ENCODE measurements at regions not wholly inside any gene's neighbourhood (a gene's known extent, or its start where the extent isn't known, plus 50 kb on each side); places are given as distances from the start of the nearest gene placed in this dataset.
"Not testable (repeated sequence)": the region's sequence is repeated elsewhere in the genome, so short reads cannot be mapped to it uniquely, and the experiment has no call there.

DNA sequence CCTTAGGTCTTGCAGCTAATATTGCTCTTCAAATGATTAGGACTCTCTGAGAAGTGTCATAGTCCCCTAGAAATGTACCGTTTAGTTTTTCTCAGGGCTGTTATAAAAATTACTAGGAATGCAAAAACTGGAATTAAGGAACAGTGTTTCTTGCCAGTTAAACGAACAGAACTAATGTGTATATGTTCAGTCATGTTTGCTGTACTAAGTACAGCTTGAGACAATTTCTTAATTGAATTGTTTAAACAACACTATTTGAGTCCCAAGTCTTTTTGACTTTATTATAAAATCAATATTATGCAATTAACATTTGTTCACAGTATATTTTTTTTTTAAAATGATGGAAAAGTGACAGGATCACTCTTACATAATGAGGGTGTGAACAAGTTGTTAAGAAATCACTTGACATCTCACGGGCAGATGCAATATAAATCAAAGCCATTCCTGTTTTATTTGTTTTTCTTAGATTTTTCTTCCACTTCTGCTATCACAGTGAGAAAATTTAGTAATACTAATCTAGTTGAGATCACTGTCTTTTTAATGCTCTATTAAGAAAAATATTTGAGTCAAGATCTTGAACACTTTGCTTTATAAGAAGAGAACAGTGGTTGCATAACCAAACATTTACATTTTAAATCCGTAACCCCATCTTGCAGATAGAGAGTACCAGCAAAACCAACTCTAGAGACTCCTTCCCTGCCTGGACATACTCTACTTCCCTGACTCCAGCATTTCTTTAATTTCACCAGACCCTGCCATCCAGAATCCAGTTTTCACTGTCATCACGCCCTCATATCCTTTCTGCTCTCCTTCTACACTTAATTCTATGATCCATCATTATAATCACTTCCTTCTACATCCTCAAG lies 140.7 kb upstream of the KITLG start:
- DNase-seq (ENCODE audit: low read depth in 2 of 2): no peak

DNA sequence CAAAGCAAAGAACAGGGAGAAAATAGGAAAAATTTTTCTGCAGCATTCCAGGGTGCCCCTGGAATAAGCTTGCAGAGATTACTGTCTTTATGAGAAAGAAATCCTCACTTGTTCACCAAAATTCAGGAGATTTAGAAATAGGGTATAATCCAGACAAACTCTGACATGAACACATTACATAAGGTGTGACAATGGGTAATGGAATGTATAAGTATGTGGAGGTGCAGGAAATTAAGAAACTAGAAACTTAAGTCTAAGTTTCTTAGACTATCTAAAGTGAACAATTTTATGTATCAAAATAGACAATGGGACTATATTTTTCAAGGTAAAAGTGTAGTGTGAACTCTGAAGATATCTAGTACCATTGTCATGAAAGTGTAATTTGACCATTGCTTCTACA lies 140.0 kb upstream of the KITLG start:
- DNase-seq (ENCODE audit: low read depth in 2 of 2): no peak

GRCh38 chr12:88717188-88717587 lies 136.9 kb upstream of the KITLG start:
- DNase-seq (ENCODE audit: low read depth in 2 of 2): no peak

- DNase-seq (ENCODE audit: low read depth in 2 of 2): no peak
These were observed 136.0 kb upstream of the KITLG start for GRCh38 chr12:88716240-88716639.

- peak; percentile 3 to 34 for DNase-seq (ENCODE audit: low read depth in 2 of 2)
These were observed 135.4 kb upstream of the KITLG start for GRCh38 chr12:88715673-88716072.

DNA sequence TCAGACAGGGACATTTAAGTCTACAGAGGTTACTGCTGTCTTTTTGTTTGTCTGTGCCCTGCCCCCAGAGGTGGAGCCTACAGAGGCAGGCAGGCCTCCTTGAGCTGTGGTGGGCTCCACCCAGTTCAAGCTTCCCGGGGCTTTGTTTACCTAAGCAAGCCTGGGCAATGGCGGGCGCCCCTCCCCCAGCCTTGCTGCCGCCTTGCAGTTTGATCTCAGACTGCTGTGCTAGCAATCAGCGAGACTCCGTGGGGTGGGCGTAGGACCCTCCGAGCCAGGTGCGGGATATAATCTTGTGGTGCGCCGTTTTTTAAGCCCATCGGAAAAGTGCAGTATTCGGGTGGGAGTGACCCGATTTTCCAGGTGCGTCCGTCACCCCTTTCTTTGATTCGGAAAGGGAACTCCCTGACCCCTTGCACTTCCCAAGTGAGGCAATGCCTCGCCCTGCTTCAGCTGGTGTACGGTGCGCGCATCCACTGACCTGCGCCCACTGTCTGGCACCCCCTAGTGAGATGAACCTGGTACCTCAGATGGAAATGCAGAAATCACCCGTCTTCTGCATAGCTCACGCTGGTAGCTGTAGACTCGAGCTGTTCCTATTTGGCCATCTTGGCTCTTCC lies 134.1 kb upstream of the KITLG start:
- not testable (repeated sequence) for DNase-seq (ENCODE audit: low read depth in 2 of 2)

DNA sequence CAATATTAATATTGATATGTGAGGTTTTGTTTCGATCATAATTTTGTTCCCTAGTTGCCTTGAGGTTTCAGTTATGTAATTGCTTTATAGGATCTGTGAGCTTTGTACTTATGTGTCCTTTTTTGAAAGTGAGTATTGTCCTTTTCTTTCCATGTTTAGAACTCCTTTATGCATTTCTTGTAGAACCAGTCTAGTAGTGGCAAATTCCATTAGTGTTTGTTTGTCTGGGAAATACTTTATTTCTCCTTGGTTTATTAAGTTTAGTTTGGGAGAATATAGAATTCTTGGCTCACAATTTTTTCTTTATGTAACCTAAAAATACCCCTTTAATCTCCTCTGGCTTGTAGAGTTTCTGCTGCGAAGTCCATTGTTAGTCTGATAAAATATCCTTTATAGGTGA lies 127.5 kb upstream of the KITLG start:
- DNase-seq (ENCODE audit: low read depth in 2 of 2): no peak

- peak in 1 of 2 donors; percentile 11 for DNase-seq (ENCODE audit: low read depth in 2 of 2)
These were observed 126.0 kb upstream of the KITLG start for GRCh38 chr12:88706286-88706685.

GRCh38 chr12:88703790-88704189 lies 123.5 kb upstream of the KITLG start:
- DNase-seq (ENCODE audit: low read depth in 2 of 2): no peak

DNA sequence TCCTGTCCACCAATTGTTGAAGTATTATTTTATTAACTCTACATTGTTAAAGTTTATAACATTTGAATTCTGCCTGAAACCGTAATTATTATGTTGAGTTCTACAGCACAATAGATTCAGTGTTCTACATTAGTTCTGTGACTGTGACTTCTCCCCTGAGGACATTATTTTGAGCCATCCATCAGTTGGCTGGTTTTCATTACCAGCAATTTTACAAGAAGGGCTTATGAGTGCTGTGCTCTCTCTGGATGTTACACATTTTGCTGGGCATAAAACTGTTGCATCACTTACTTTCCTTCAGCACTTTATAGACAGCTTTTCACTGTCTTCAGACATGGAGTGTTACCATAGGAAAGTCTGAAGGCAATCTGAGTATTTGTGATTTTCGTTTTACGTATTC lies 118.2 kb upstream of the KITLG start:
- no peak for DNase-seq (ENCODE audit: low read depth in 2 of 2)

DNA sequence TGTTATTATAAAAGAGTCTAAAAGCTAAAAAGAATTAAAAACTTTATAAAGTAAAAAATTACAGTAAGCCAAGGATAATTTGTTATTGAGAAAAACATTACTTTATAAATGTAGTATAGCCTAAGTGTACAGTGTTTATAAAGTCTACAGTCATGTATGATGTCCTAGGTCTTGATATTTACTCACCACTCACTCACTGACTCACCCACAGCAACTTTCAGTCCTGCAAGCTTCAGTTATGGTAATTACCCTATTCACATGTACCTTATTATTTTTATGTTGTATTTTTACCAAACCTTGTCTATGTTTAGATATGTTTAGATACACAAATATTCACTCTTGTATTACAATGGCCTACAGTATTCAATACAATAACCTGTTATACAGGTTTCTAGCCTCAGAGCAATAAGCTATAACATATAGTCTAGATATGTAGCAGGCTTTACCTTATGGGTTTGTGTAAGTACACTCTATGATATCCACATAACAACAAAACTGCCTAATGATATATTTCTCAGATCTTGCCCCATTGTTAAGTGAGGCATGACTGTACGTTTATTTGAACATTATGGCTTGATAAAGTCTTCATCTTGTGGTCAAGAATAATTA lies 113.7 kb upstream of the KITLG start:
- DNase-seq (ENCODE audit: low read depth in 2 of 2): no peak

DNA sequence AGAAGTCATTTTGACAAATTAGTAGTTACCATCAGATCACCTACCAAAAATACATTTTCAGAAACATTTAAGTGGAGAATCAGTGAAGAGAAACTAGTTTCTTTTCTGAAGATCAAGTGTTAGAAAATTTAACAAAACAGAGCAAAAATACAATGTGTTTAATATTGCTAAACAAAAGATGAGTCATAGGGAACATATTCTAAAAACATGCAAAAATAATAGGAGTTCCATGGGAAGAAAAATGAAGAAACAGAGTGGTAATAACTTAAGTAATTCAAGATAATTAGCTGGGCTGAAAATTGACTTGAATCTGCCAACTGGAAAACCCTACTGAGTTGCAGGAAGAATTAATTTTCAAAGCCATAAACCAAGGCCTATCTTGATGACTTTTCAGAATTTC lies 111.5 kb upstream of the KITLG start:
- peak in 1 of 2 donors; percentile 2 for DNase-seq (ENCODE audit: low read depth in 2 of 2)

DNA sequence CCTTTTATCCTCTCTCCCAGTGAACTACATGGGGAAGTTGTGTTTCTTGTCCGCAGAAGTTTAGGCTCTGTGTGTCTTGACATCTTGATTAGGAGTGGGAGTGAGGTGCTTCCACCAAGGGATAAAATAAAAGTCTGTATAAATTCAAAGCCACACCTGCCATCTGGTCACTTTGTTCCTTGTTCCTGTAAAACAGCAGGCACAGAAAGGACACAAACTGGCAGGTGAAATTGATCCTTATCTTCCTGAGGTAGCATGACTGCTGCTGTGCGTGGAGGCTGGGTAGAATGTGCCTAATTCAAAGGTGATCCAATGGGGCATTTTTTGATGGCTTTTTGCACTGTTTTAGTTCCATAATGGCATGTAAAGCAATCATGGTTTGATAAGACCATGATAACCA lies 104.3 kb upstream of the KITLG start:
- DNase-seq (ENCODE audit: low read depth in 2 of 2): no peak

GRCh38 chr12:88684170-88684569 lies 103.9 kb upstream of the KITLG start:
- DNase-seq (ENCODE audit: low read depth in 2 of 2): no peak

DNA sequence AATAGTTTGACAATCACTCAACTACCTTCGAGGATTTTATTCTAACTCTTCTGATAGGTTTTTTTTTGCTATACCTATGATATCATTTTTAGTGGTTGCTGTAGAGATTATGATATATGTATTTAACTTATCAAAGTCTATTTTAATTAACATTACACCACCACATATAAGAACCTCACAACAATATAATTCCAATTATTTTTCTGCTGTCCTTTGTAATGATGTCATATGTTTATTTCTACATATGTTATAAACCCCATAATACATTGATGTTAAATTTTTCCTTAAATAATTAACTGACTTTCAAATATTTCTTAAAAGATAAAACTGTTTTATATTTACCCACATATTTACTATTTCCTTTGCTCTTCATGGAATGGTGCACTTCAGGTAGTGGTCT lies 103.4 kb upstream of the KITLG start:
- DNase-seq (ENCODE audit: low read depth in 2 of 2): no peak

DNA sequence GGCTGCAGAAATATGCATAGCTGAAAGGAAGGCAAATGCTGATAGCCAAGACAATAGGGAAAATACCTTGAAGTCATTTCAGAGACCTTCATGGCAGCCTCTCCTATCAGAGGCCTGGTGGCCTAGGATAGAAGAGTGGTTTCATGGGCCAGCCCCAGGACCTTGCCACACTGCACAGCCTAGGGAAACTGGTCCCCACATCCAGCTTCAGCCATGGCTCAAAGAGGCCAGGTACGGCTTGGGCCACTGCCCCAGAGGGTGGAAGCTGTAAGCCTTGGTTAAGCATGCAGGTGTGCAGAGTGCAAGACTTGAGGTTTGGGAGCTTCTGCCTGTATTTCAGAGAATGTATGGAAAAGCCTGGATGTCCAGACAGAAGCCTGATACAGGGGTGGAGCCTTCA lies 101.0 kb upstream of the KITLG start:
- DNase-seq (ENCODE audit: low read depth in 2 of 2): no peak

GRCh38 chr12:88677464-88677863 lies 97.2 kb upstream of the KITLG start:
- DNase-seq (ENCODE audit: low read depth in 2 of 2): no peak

GRCh38 chr12:88667615-88668014 lies 87.3 kb upstream of the KITLG start:
- DNase-seq (ENCODE audit: low read depth in 2 of 2): not testable (repeated sequence)

- DNase-seq (ENCODE audit: low read depth in 2 of 2): peak in 1 of 2 donors; percentile 25
These were observed 84.8 kb upstream of the KITLG start for GRCh38 chr12:88665071-88665470.

GRCh38 chr12:88662961-88663360 lies 82.7 kb upstream of the KITLG start:
- DNase-seq (ENCODE audit: low read depth in 2 of 2): peak in 1 of 2 donors; percentile 45

GRCh38 chr12:88662093-88662492 lies 81.8 kb upstream of the KITLG start:
- DNase-seq (ENCODE audit: low read depth in 2 of 2): no peak

GRCh38 chr12:88658009-88658408 lies 77.7 kb upstream of the KITLG start:
- DNase-seq (ENCODE audit: low read depth in 2 of 2): peak in 1 of 2 donors; percentile 17

DNA sequence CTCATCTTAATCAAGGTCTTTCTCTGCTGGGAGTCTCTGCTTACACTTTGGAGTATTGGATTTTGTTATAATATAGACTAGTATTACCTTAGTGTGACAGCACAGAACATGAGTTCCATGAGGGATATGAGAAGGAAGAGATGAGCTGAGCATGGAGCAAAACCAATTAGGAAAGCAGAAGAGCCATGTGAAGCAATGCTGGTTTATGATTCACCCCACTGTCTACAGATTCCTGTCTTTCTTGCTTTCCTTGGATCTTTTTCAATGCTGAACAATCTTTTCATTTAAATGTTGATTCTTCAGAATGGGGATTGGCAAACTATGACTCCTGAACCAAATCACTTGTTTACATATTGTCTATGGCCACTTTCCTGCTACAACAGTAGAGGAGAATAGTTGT lies 70.4 kb upstream of the KITLG start:
- peak in 1 of 2 donors; percentile 2 for DNase-seq (ENCODE audit: low read depth in 2 of 2)
